GM19395 (cell line): ENCODE measurements at regions not wholly inside any gene's neighbourhood (a gene's known extent, or its start where the extent isn't known, plus 50 kb on each side); places are given as distances from the start of the nearest gene placed in this dataset.
"Not testable (repeated sequence)": the region's sequence is repeated elsewhere in the genome, so short reads cannot be mapped to it uniquely, and the experiment has no call there.

Experiments used
- ATAC-seq: cut with Tn5 transposase; IDR thresholded peaks from one replicate; pipeline ENCODE4 v1.9.1; 2021; ENCODE audit warnings: mild to moderate bottlenecking, moderate library complexity; ENCODE audit not compliant: unreplicated experiment

GRCh38 chr5:52255308-52255707, 532.4 kb upstream of the ITGA1 start:
- no peak for ATAC-seq

- no peak for ATAC-seq
These were observed 524.9 kb upstream of the ITGA1 start for GRCh38 chr5:52262844-52263243.

- ATAC-seq: no peak
These were observed 518.3 kb upstream of the ITGA1 start for GRCh38 chr5:52269401-52269800.

GRCh38 chr5:52269859-52270258, 517.9 kb upstream of the ITGA1 start:
- ATAC-seq: no peak

GRCh38 chr5:52275639-52276038, 512.1 kb upstream of the ITGA1 start:
- no peak for ATAC-seq

- no peak for ATAC-seq
These were observed 510.6 kb upstream of the ITGA1 start for GRCh38 chr5:52277101-52277500.

DNA sequence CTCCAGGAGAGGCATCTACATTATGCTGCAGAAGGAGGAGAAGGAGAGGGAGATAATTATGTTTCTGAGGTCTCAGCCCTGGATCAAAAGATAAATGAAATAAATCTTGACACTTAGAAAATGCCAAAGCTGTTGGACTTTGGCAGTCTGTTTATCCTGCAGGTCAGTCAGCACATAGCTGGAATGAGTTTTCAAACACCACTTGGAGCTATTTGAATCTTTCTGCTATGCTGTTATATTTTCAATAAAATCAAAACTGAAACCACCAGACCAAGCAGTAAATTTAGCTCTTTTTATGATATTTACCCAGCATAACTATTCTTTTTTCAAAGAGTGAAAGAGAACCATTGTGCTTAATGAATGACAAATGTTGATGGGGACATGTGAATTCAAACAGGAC, 505.1 kb upstream of the ITGA1 start:
- no peak for ATAC-seq

DNA sequence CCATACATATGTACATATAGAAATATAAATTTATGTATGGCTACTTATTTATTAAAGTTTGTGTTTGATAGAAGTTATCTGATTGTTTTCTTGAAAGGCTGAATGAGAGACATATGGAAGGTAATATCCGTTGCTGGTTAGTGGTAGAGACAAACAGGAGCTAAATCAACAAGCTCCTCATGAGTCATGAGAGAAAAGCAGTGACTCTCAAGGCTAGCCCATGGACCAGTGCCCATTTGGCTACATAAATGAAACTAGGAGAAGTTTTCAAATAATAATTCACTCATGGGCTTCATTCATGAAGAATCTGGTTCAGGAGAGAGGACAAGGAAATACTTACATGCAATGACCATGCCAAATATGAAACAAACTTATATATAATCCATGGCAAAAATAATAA, 504.5 kb upstream of the ITGA1 start:
- ATAC-seq: no peak

- no peak for ATAC-seq
These were observed 486.9 kb upstream of the ITGA1 start for GRCh38 chr5:52300703-52301372.

GRCh38 chr5:52304816-52305215, 482.9 kb upstream of the ITGA1 start:
- ATAC-seq: not testable (repeated sequence)

DNA sequence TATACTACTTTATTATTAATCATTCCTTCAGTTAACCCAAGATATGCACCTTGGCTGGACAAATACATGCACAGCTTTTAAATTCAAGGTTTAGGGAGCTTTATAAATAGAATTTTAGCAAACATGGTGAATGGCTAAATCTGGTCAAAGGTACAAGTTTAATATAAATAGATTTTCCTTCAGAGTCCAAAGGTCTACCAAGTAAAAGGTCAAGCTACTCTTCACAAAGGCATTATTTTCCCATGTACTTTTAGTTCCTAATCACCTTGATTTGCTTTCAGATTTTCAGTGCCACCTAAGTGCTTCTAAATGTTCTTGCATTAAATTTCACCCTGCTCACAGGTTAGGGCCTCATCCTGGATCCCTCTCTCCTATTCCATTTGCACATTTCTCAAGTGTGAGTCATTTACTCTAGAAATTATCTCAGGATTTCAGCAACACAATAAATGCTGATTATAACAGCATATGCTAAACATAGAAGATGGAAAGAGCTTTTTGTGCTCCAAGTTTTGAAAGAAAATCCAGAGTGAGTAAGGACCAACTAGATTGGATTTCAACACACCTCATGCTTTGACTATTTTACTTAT, 459.4 kb upstream of the ITGA1 start:
- no peak for ATAC-seq

DNA sequence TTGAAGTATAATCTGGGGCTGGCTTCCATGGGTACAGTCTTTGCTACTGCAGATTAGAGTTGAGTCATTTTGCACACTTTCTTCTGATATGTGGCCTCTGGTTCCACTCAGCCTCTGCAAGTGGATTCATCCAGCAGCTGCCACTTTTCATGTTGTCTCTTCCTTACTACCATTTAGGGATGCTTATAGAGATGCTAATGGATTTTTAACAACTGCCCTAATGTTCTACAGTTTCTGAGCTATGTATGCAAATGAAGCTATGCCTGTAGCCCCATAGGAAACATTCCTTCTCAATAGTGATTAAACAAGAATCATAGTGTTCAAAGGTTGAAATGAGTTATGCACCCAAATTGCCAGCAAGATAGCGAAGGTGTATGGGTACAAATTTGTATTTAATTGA, 456.0 kb upstream of the ITGA1 start:
- ATAC-seq: no peak

DNA sequence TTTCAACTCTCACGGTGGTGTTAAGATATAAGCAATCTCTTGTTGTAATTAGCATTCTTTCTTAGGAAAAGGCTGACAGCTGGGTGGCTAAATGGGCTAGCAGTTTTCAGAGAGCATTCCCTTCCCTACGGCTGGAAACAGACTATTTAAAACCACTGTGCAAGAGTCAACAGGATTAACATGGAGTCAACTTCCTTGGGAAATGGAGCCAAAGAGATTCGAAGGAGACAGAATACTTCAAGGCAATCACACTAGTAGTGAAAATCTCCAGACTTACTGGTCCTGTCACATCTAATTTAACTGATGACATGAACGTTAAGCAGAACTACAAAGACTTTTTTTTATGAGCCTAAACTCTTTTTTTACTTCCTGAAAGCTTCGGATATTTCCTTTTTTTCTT, 453.3 kb upstream of the ITGA1 start:
- no peak for ATAC-seq

DNA sequence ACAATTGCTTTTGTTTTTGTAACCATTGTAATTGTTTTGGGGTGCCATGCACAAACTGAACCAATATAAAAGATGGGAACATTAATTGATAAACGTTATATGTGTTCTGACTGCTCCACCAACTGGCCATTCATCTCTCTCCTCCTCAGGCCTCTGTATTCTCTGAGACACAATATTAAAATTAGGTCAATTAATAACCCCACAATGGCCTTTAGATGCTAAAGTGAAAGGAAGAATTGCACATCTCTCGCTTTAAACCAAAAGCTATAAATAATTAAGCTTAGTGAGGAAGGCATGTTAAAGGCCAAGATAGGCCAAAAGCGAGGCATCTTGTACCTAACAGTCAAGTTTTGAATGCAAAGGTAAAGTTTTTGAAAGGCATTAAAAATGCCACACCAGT, 448.4 kb upstream of the ITGA1 start:
- no peak for ATAC-seq

DNA sequence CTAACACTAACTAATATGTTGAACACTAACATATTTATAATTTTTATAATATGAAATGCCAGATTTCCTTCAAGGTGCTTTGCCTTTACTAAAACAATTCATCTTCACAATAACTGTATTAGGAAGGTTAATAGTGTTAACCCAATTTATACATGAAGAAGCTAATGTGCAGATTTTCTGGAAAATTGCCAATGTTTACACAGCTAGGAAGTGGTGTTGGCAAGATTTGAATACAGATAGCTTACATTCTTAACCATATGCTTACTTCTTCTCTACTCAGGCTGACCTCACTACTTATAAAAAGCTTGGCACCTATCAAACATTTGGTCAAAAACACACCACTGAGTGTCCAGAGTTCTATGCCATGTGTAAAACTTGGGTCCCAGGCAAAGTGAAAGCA, 445.4 kb upstream of the ITGA1 start:
- no peak for ATAC-seq

- ATAC-seq: no peak
These were observed 431.3 kb upstream of the ITGA1 start for GRCh38 chr5:52356311-52356918.

- ATAC-seq: no peak
These were observed 428.5 kb upstream of the ITGA1 start for GRCh38 chr5:52359261-52359660.

DNA sequence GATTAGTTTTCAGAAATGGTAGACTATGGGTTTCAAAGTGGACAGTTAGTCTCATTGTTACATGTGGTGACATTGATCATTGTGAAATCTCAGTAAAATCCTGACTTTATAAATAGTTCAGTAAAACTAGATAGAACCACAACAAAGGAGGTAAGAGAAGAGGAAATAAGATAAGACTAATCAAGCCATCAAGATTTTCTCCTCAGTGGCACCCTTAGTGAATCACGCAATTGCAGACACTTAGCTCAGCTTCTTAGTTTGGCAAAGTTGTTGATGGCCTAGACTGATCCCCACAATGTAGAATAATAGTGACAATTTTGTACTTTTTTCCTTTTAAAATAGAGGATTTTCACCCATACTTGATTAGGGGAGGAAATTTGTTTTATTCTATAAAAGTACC, 426.7 kb upstream of the ITGA1 start:
- ATAC-seq: no peak

- no peak for ATAC-seq
These were observed 413.4 kb upstream of the ITGA1 start for GRCh38 chr5:52374286-52374685.

DNA sequence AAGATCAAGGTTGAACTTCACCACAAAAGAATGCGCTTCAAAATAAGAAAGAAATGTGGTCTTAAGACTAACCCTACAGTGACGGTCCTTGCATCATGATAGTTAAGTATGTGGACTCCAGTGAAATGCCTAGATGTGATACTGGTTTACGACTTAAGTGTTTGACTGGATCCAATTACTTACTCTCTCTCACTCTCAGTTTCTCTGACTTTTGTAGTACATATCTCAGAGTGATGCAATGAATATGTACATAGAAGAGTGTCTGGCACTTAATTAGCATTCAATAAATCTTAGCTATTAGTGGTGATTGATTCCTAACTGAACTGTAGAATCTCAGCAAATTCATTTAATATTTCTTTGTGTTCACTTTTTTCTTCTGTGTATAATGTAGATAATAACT, 411.7 kb upstream of the ITGA1 start:
- ATAC-seq: no peak

DNA sequence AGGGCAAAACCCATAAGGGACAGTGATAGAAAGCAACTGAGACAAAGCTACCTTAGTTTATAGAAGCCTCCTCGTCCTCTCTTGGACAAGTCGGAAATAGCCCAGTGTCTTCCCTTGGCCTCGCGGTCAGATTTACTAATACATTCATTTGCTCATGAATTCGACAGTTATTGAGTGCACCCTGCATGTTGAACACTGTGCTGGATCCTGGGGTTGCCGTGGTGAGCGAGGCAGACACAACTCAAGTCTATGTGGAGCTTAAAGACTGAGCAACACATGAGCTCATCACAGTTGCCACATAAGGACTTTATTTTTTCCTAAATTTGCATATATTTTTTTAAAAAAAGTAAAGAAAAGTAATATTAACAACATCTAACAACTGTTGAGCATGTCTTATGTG, 411.1 kb upstream of the ITGA1 start:
- ATAC-seq: no peak

DNA sequence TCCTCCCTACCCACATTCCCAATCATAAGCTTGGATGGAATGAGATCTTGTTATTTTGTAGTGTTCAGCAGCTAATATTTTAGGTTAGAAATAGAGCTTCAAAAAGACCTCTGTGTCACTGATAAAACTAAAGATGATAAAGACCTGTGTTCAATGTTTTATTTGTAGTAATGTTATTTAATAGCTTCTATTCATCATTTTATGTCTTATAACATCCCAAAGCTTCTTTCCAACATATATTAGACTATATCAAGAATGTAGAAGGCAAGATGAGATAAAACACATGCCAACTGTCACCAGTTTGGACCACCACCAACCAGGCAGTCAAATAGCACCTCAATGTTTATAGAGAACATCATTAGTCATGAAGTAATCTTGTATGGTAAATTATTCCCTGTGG, 409.5 kb upstream of the ITGA1 start:
- ATAC-seq: no peak

- no peak for ATAC-seq
These were observed 399.4 kb upstream of the ITGA1 start for GRCh38 chr5:52388349-52388748.
